SK-N-SH treated with all-trans-retinoic acid at 6 μM for 48 hours (cell line): ENCODE measurements at regions not wholly inside any gene's neighbourhood (a gene's known extent, or its start where the extent isn't known, plus 50 kb on each side); places are given as distances from the start of the nearest gene placed in this dataset.

Experiments used
- ATAC-seq: fragments of 200-7000 bp; cut with Tn5 transposase; 3 replicates; pipeline ENCODE4 v1.9.1; 2020; ENCODE audit warnings: mild to moderate bottlenecking, moderate library complexity
- ARNTL ChIP-seq: fragments of 450-650 bp; formaldehyde crosslinking; IDR thresholded peaks from 2 replicates; pipeline ENCODE4 v1.5.0; 2020; ENCODE audit warnings: low read depth, mild to moderate bottlenecking, moderate library complexity, borderline replicate concordance
- BACH2 ChIP-seq: fragments of 250-450 bp; sonication (Bioruptor Pico); IDR thresholded peaks from 2 replicates; pipeline ENCODE4 v1.9.0; 2021; ENCODE audit warnings: mild to moderate bottlenecking, borderline replicate concordance
- ESRRG ChIP-seq: fragments of 250-450 bp; sonication (Bioruptor Pico); IDR thresholded peaks from 2 replicates; pipeline ENCODE4 v1.6.1; 2021; ENCODE audit warnings: mild to moderate bottlenecking
- GLIS3 ChIP-seq: fragments of 250-450 bp; sonication (Bioruptor Pico); IDR thresholded peaks from 2 replicates; pipeline ENCODE4 v1.5.0; 2020; ENCODE audit warnings: mild to moderate bottlenecking, moderate library complexity
- ISL1 ChIP-seq: fragments of 250-450 bp; sonication (Bioruptor Pico); IDR thresholded peaks from 2 replicates; pipeline ENCODE4 v2.1.2; 2022; ENCODE audit warnings: mild to moderate bottlenecking, moderate library complexity
- OSR1 ChIP-seq: fragments of 250-450 bp; sonication (Bioruptor Pico); IDR thresholded peaks from 2 replicates; pipeline ENCODE4 v1.8.0; 2022; ENCODE audit warnings: moderate library complexity, mild to moderate bottlenecking, inconsistent platforms
- POU6F1 ChIP-seq: fragments of 250-450 bp; sonication (Bioruptor Pico); IDR thresholded peaks from 2 replicates; pipeline ENCODE4 v1.8.0; 2021; ENCODE audit warnings: low read depth, mild to moderate bottlenecking, moderate library complexity, borderline replicate concordance
- PPARA ChIP-seq: fragments of 250-450 bp; sonication (Bioruptor Pico); IDR thresholded peaks from 2 replicates; pipeline ENCODE4 v1.5.0; 2020; ENCODE audit warnings: mild to moderate bottlenecking, borderline replicate concordance
- RARB ChIP-seq: fragments of 250-450 bp; sonication (Bioruptor Pico); IDR thresholded peaks from 2 replicates; pipeline ENCODE4 v1.8.0; 2021; ENCODE audit warnings: mild to moderate bottlenecking, moderate library complexity
- SNAI2 ChIP-seq: fragments of 250-450 bp; sonication (Bioruptor Pico); IDR thresholded peaks from 2 replicates; pipeline ENCODE4 v1.5.0; 2020; ENCODE audit warnings: mild to moderate bottlenecking, moderate library complexity
- TOX ChIP-seq: fragments of 250-450 bp; sonication (Bioruptor Pico); IDR thresholded peaks from 2 replicates; pipeline ENCODE4 v1.8.0; 2021; ENCODE audit warnings: mild to moderate bottlenecking, moderate library complexity, borderline replicate concordance
- ZC3H10 ChIP-seq: fragments of 250-450 bp; sonication (Bioruptor Pico); IDR thresholded peaks from 2 replicates; pipeline ENCODE4 v1.5.1; 2021; ENCODE audit warnings: mild to moderate bottlenecking, moderate library complexity
- ZFP30 ChIP-seq: fragments of 450-650 bp; formaldehyde crosslinking; IDR thresholded peaks from 2 replicates; pipeline ENCODE4 v1.5.0; 2022; ENCODE audit warnings: mild to moderate bottlenecking, moderate library complexity
- ZNF565 ChIP-seq: fragments of 450-650 bp; formaldehyde crosslinking; conservative IDR thresholded peaks from 2 replicates; pipeline ENCODE4 v1.5.0; 2020; ENCODE audit warnings: low read depth, mild to moderate bottlenecking, moderate library complexity
- ZNF70 ChIP-seq: fragments of 450-650 bp; formaldehyde crosslinking; IDR thresholded peaks from 2 replicates; pipeline ENCODE4 v1.5.0; 2020; ENCODE audit warnings: mild to moderate bottlenecking, moderate library complexity
- ZNF8 ChIP-seq: fragments of 450-650 bp; formaldehyde crosslinking; IDR thresholded peaks from 2 replicates; pipeline ENCODE4 v1.5.0; 2020; ENCODE audit warnings: mild to moderate bottlenecking, moderate library complexity
- TF ChIP-seq, protein P1 (sequence below): fragments of 250-450 bp; sonication (Bioruptor Pico); IDR thresholded peaks from 2 replicates; pipeline ENCODE4 v1.5.1; 2020; ENCODE audit warnings: low read depth, mild to moderate bottlenecking, moderate library complexity
- TF ChIP-seq, protein P2 (sequence below): fragments of 250-450 bp; sonication (Bioruptor Pico); IDR thresholded peaks from 2 replicates; pipeline ENCODE4 v1.5.1; 2021; ENCODE audit warnings: mild to moderate bottlenecking, moderate library complexity
- TF ChIP-seq, protein P3 (sequence below): fragments of 250-450 bp; sonication (Bioruptor Pico); IDR thresholded peaks from 2 replicates; pipeline ENCODE4 v1.8.0; 2020; ENCODE audit warnings: mild to moderate bottlenecking, moderate library complexity, borderline replicate concordance

DNA sequence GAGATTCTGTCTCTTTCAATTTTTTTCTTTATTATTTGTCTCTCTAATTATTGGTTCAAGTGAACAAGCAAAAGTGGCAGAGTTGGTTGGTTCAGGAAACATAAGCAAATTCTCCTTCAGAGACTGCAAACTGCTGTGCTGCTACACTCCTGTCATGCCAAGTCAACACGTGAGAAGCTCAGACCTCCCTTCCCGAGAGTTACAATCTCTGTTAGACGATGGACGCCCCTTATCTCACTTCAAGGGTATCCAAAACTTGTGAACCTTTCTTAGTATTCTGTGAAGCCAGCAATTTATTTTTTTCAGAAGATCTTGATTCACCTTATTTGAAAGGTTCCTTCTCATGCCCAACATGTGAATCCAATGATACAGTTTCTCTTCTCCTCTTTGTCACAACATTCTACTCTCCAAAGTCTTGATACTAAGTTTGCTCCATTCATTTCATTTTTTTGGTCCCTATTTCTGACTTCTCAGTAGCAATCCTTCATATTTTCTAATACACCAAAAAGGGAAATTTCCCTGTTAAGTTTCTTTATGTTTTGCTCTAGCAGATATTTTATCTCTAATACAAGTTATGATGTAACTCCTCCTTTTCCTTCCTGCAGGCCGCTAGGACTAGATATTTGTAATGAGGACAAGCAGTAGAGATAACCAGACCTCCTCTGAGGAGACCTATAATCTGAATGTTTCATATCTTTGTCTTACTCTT is 448.8 kb upstream of the CITED2 start:
- ATAC-seq: no peak

GRCh38 chr6:139821676-139822223 is 447.3 kb upstream of the CITED2 start:
- TF ChIP-seq ZNF565 (CRISPR knock-in tag): no peak
- TF ChIP-seq ZNF8: no peak
- TF ChIP-seq PPARA (CRISPR knock-in tag): no peak
- TF ChIP-seq, protein P1, sequence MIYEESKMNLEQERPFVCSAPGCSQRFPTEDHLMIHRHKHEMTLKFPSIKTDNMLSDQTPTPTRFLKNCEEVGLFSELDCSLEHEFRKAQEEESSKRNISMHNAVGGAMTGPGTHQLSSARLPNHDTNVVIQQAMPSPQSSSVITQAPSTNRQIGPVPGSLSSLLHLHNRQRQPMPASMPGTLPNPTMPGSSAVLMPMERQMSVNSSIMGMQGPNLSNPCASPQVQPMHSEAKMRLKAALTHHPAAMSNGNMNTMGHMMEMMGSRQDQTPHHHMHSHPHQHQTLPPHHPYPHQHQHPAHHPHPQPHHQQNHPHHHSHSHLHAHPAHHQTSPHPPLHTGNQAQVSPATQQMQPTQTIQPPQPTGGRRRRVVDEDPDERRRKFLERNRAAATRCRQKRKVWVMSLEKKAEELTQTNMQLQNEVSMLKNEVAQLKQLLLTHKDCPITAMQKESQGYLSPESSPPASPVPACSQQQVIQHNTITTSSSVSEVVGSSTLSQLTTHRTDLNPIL (CRISPR knock-in tag): no peak
- TF ChIP-seq, protein P2, sequence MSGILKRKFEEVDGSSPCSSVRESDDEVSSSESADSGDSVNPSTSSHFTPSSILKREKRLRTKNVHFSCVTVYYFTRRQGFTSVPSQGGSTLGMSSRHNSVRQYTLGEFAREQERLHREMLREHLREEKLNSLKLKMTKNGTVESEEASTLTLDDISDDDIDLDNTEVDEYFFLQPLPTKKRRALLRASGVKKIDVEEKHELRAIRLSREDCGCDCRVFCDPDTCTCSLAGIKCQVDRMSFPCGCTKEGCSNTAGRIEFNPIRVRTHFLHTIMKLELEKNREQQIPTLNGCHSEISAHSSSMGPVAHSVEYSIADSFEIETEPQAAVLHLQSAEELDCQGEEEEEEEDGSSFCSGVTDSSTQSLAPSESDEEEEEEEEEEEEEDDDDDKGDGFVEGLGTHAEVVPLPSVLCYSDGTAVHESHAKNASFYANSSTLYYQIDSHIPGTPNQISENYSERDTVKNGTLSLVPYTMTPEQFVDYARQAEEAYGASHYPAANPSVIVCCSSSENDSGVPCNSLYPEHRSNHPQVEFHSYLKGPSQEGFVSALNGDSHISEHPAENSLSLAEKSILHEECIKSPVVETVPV: no peak
- TF ChIP-seq BACH2 (CRISPR knock-in tag): no peak
- TF ChIP-seq ZNF70 (CRISPR knock-in tag): no peak
- no peak for TF ChIP-seq ZC3H10 (CRISPR knock-in tag)
- TF ChIP-seq, protein P3, sequence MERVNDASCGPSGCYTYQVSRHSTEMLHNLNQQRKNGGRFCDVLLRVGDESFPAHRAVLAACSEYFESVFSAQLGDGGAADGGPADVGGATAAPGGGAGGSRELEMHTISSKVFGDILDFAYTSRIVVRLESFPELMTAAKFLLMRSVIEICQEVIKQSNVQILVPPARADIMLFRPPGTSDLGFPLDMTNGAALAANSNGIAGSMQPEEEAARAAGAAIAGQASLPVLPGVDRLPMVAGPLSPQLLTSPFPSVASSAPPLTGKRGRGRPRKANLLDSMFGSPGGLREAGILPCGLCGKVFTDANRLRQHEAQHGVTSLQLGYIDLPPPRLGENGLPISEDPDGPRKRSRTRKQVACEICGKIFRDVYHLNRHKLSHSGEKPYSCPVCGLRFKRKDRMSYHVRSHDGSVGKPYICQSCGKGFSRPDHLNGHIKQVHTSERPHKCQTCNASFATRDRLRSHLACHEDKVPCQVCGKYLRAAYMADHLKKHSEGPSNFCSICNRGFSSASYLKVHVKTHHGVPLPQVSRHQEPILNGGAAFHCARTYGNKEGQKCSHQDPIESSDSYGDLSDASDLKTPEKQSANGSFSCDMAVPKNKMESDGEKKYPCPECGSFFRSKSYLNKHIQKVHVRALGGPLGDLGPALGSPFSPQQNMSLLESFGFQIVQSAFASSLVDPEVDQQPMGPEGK (CRISPR knock-in tag): no peak
- TF ChIP-seq ZFP30 (CRISPR knock-in tag): no peak
- no peak for TF ChIP-seq GLIS3 (CRISPR knock-in tag)
- no peak for TF ChIP-seq OSR1 (CRISPR knock-in tag)
- no peak for ATAC-seq

More for the DNA sequence above, 448.8 kb upstream of the CITED2 start:
- TF ChIP-seq, protein P3 (CRISPR knock-in tag): no peak
- no peak for TF ChIP-seq SNAI2
- TF ChIP-seq ESRRG (CRISPR knock-in tag): no peak
- TF ChIP-seq, all 23 proteins: peak for 0

- TF ChIP-seq ESRRG (CRISPR knock-in tag) (no peak), TOX (CRISPR knock-in tag) (peak; percentile 43; the same call in 1 of the 2 replicates), ZNF565 (CRISPR knock-in tag) (no peak), ISL1 (CRISPR knock-in tag) (peak; percentile 64; the same call in 1 of the 2 replicates)
- ATAC-seq: peak; percentile 93
Measured at GRCh38 chr6:139820210-139820609, 445.8 kb upstream of the CITED2 start.

GRCh38 chr6:139819776-139820175 is 445.3 kb upstream of the CITED2 start:
- no peak for ATAC-seq
- TF ChIP-seq RARB (CRISPR knock-in tag) (no peak), ARNTL (CRISPR knock-in tag) (no peak), ZC3H10 (CRISPR knock-in tag) (no peak), GLIS3 (CRISPR knock-in tag) (no peak), ZNF565 (CRISPR knock-in tag) (no peak), OSR1 (CRISPR knock-in tag) (no peak), POU6F1 (CRISPR knock-in tag) (no peak), ZFP30 (CRISPR knock-in tag) (no peak)
